ENCODE measurements at regions not wholly inside any gene's neighbourhood (a gene's known extent, or its start where the extent isn't known, plus 50 kb on each side); places are given as distances from the start of the nearest gene placed in this dataset.

GRCh38 chr13:99723878-99724277 is 222.6 kb downstream of the TM9SF2 start:
- TF ChIP-seq, protein P1, sequence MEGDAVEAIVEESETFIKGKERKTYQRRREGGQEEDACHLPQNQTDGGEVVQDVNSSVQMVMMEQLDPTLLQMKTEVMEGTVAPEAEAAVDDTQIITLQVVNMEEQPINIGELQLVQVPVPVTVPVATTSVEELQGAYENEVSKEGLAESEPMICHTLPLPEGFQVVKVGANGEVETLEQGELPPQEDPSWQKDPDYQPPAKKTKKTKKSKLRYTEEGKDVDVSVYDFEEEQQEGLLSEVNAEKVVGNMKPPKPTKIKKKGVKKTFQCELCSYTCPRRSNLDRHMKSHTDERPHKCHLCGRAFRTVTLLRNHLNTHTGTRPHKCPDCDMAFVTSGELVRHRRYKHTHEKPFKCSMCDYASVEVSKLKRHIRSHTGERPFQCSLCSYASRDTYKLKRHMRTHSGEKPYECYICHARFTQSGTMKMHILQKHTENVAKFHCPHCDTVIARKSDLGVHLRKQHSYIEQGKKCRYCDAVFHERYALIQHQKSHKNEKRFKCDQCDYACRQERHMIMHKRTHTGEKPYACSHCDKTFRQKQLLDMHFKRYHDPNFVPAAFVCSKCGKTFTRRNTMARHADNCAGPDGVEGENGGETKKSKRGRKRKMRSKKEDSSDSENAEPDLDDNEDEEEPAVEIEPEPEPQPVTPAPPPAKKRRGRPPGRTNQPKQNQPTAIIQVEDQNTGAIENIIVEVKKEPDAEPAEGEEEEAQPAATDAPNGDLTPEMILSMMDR (conservative IDR thresholded peaks at IDR 0.05; ENCODE audit: low read length), result no peak
- no peak for TF ChIP-seq EZH2phosphoT487 (IDR thresholded peaks at IDR 0.05; ENCODE audit: borderline replicate concordance)

All from Loucy (cell line).